GM18867 (cell line): ENCODE measurements at regions not wholly inside any gene's neighbourhood (a gene's known extent, or its start where the extent isn't known, plus 50 kb on each side); places are given as distances from the start of the nearest gene placed in this dataset.

Experiments
- ATAC-seq: cut with Tn5 transposase; IDR thresholded peaks from one replicate; pipeline ENCODE4 v1.9.1; 2021; ENCODE audit warnings: mild to moderate bottlenecking, moderate library complexity; ENCODE audit not compliant: unreplicated experiment

- no peak for ATAC-seq
Measured at GRCh38 chr14:66435683-66436082, 50.5 kb upstream of the CCDC196 start.
